Left renal cortex interstitium (tissue), 4 donors: ENCODE measurements at regions not wholly inside any gene's neighbourhood (a gene's known extent, or its start where the extent isn't known, plus 50 kb on each side); places are given as distances from the start of the nearest gene placed in this dataset.

Experiments
- DNase-seq, 4 donors: peaks; one replicate each; pipeline ENCODE4 v3.0.0-alpha.2; 2013; ENCODE audit warnings: low read depth in 4 of 4, low spot score in 2 of 4, missing footprints in 1 of 4

DNA sequence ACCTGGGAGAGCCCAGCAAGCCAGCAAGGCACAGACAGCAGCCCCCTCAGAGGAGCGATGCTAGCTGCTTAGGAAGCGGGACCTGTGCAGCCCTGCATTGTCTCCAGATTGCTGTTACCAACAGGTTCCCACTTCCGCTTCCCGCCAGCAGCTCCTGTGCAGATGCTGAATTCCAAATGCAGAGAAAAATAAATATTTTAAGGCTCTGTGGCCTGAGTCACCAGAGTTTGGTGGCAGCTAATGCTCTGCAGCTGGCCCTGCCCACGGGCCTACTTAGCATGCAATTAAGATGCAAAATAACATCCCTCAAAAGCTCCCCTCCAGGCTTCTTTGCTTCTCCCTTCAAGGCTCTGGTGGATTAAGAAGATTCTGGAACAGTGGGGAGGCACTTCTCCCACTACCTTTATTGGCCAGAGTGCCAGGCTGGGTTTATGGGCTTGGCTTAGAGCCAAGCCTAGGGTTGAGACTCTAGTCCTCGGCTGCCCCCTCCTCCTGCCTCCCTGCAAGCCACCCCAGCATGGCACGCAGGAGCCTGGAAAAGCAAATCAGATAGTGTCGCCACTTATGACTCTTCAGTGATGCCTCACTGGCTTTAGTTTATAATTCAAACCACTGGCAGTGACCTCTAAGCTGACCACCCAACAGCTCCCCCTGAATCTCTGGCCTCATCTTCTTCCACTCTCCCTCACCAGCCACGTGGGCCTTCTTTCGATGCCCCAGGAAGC lies 207.1 kb upstream of the ZC3H12A start:
- DNase-seq: no peak

DNA sequence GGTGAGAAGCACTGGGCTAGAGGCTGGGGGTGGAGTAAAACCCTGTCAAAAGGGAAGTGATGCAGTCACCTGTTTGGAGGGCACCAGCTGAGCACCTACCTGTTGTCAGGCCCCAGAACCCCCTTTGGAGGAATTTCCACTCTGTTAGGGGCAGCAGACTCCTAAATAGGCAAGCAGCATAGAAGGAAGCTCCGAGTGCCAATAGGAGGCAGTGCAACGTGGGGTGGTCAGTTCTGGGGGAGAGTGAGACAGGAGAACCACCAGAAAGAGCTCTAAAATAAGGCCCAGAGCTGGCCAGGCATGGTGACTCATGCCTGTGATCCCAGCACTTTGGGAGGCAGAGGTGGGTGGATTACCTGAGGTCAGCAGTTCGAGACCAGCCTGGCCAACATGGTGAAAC lies 203.7 kb upstream of the ZC3H12A start:
- DNase-seq: no peak

DNA sequence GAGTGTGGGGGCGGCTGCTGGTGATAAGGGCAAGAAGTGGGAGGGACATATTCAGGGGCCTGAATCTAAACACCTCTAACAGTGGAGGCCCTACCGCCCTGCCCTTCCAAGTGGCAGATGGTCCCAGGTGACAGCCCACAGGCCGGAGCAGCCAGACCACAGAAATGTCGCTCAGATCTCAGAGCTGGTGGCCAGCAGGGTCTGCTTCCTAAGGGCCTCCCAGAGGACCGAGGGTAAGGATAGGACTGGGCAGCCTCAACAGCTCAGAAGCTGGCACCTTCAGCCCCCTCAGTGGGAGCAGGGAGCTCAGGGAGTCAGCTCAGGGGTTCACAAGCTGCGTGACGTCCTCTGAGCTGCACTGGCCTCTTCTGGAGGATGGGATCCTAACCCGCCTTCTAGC lies 201.8 kb upstream of the ZC3H12A start:
- DNase-seq: no peak

DNA sequence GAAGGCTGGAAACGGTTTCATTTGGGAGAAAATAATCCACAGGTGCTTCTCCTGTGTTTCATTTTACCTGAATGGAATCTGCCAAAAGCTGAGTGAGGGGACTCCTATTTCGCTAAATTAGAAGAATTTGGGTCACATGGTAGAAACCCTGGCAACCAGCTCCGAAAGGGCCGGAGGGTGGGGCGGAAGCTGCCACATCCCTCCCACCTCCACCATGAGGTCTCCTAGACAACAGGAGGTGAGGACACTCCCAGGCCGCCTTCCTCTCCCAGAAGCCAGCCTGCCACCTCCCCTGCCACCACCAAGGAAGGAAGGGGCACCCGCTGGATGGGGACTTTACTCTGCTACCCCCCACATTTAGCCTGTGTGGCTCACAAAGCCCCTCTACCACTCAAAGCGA lies 199.9 kb upstream of the ZC3H12A start:
- no peak for DNase-seq

DNA sequence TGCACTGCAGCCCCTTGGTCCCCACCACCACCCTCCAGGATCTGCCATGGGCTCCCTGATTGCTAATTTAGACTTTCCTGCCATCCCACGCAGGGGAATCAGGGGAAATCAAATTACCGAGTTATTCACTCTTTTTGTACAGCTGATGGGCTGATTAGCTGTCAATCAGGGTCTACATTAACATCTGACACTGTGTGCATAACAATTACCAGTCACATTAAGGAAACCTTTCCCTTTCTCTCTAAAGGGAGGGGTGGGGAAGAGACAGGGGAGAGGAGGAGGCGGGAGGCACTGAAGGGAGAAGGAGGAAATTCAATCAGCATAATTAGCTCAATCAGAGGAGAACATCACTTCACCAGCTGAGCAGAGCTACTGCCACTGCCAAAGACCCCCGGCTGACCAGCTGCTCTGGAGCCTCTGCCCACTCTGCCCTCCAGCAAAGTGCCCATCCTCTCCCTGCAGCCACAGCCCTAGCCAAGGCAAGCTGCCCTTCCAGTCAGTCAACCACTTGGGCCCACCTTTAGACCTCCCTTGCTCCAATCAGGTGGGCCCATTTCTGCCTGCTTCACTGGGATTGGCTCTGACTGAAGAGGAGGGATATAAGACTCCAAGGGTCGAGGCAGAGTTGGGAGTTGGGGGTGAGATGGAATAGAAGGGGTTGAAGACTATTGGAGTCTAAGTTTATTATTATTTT lies 199.3 kb upstream of the ZC3H12A start:
- DNase-seq: no peak

DNA sequence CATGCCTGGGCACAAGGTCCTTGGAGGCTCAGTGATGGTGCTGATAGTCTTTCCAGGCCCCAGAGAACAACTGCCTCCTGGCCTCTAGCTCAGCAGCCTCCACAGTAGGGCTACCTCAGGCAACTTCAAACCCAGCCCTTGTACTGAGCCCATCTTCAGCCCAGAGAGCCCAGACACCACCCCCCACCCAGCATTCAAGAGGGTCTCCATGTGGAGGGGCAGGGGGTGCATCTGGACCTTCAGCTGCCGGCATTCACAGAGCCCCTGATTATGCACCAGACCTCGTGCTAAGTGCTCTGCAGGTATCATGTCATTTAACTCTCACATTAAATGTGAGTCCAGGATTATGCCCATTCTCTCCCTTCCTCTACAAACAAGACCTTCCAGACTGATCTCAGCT lies 197.0 kb upstream of the ZC3H12A start:
- DNase-seq: no peak

DNA sequence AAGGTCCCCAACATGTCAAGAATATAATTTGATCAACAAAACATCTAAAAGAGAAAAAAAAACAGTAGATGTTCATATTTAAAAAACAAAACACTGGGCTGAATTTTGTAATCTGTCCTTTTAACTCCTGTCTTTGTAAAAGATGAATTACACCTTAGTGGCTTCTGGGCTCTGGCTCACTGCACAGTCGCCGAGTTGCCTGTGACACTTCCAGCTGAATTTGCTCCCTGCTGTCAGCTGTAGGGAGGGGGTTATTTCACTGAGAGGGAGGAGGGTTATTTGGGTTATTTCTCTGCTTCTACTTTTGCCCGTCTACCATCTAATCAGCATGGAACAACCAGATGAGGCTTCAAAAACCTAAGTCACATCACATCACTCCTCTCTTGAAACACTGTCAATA lies 193.0 kb upstream of the ZC3H12A start:
- no peak for DNase-seq

DNA sequence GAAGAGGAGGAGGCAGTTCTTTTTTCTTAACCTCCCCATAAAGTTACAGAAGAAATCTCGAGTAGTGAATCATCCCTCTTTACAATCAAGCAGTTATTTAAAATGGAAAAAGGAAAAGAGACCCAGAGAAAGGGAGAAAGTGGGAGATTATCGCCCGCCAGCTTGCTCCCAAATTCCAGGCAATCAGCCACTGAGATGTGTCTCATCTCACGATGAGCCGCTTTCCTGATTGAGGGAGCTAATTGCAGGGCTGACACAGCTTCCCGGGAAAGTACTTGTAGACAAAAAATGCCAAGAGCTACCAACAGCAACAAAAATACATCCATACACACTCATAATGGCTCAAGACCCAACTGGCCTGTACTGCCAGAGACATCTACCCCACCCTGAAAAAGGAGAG lies 191.6 kb upstream of the ZC3H12A start:
- no peak for DNase-seq

DNA sequence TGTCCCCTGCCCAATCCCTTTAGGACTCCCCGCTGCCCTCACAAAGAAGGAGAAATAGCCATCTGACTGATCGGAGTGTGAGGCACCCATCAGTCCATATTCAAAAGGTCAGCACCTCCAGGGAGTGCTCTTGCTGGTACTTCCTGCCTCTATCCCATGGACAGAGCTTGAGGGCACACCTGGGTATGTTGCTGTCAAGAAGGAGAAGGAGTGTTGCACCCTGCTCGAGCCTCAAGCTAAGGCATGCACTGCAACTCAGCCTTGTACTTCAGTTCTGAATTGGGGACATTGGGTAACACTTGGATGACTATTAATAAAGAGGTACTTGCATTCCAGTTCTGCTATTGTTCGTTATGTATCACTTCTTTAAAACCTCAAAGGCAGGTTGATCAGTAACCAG lies 190.3 kb upstream of the ZC3H12A start:
- DNase-seq: no peak

DNA sequence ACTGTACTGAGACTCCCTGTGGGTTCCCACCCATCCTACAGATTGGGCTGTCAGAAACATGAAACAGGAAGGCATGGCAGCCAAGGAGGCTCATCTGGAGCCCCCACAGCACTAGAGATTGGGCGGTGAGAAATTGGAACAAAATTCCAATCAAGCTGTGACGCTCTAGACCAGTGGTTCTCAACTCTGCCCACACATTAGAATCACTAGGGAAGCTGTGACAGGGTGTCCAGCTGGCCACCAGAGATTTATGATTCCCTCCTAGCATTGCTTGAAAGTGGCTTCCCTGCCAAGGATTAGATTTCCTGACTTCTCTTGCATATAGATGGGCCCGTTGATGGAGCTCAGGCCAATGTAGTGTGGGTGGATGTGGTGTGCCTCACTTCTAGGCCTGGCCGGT lies 187.5 kb upstream of the ZC3H12A start:
- DNase-seq: no peak

DNA sequence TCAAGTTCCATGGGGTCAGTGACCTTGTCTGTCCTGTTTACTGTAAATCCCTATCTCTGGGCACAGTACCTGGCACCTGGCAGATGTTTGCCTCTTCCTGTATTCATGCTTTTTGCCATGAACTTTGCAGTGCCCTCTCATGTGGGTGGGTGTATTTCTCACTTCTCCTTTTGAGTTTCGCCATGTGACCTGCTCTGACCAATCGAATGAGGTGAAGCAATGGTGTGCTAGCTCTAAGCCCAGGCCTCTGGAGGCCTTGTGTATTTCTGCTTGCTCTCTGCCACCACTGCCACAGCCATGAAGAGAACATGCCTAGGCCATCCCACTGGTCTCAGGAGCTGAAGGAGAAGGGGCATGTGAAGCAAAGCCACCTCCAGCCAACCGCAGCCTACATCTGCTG lies 185.5 kb upstream of the ZC3H12A start:
- DNase-seq: no peak

DNA sequence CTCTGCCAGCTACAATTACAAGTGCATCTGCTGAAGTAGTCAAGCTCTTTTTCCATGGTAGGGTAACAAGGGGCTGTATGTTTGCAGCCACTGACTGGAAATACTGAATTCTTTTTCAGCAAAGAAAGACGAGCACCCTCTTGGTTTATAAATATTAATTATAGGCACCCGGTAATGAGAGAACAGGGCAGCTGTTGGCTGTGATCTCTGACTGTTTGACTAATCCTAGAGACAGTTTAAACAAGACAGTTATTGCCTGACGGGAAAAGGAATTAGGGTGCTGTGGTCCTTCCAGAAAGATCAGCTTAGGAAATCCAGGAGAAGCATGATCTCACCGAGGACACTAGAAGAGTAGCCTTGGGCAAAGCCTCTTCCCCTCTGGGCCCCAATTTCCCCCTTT lies 183.7 kb upstream of the ZC3H12A start:
- no peak for DNase-seq

DNA sequence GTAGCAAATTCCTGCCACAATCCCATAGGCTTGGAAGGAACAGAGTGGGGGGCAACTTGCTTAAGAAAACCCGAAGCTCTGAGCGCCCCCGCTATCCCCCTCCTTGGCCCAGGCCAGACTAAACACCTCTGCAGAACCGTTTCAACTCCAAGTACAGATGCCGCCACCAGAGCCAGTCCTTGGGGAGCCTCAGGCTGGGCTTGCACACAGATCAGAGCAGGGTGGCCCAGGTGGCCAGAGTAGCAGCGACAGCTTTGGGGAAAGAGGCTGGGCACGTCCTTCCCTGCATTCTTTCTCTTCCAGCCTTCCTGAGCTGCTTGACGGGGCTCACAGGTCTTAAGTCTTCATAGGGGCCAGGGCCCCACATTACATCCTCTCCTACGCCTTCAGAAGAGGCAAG lies 181.6 kb upstream of the ZC3H12A start:
- DNase-seq: no peak

DNA sequence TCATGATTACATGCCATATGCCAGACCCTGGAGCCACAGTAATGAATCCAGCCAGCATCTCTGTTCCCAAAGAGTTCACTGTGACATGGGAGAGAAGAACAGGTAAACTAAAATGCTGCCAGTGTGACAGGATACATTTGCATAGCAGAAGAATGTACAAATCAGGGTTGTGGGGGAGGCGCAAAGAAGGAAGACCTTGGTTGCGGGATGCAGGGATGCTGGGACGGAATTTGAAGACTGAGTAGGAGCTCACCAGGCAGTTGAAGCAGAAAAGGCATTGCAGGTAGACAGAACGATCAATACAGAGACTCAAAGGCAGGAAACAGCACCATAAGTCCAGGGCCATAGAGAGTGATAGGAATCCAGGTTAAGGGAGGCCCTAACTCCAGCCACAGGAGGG lies 180.3 kb upstream of the ZC3H12A start:
- no peak for DNase-seq

DNA sequence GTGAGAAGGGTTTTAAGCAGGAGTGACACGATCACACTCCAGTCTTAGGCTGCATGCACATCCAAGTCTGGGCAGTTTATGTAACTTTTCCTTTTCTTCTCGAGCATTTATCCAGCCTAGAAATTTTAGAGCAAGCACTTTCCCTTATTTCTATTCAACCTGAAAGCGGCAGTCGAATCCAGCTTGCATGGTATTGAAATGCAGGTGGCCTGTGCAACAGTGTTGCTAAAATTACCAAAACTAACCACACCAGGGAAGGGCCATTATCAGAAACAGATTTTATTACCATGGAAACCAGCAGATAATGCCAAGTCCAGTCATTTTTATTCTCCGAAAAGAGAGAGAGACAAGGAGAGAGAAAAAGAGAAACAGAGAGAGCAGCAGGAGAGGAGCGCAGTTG lies 179.9 kb upstream of the ZC3H12A start:
- no peak for DNase-seq

DNA sequence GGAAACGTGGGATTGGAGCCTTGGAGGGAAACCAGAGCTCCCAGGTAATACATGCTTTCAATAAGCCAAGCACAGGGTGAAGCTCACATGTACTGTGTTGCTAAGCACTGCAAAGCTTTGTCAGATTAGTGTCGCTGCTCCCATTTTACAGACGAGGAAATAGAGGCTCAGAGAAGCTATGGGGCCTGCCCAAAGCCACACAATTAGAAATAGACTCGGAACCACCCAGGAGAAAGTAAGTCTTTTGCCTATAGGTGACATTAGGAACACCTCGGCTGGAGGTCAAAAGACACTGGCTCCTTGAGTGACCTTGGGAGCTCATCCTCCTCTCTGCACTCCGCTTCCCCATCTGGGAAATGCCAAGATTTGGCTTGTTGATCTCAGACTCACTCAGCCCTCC lies 175.6 kb upstream of the ZC3H12A start:
- no peak for DNase-seq

DNA sequence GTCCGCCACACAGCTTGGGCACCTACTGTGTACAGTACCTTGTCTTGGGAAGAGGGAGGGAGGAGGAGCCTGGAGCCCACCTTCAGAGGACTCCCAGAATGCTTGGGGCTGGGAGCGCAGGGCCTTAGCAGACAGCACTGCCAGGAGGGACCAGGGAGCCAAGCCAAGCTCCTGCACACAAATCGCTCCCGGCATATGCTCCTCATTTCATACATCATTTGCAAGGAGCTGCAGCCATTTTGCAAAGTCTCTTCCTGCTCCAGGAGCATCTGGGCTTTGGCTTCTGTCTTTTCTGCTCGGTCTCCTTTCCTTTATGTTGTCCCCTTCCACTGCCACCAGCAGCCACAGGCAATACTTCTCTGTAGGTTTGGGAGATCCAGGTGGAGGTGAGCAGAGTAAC lies 175.2 kb upstream of the ZC3H12A start:
- DNase-seq: no peak

DNA sequence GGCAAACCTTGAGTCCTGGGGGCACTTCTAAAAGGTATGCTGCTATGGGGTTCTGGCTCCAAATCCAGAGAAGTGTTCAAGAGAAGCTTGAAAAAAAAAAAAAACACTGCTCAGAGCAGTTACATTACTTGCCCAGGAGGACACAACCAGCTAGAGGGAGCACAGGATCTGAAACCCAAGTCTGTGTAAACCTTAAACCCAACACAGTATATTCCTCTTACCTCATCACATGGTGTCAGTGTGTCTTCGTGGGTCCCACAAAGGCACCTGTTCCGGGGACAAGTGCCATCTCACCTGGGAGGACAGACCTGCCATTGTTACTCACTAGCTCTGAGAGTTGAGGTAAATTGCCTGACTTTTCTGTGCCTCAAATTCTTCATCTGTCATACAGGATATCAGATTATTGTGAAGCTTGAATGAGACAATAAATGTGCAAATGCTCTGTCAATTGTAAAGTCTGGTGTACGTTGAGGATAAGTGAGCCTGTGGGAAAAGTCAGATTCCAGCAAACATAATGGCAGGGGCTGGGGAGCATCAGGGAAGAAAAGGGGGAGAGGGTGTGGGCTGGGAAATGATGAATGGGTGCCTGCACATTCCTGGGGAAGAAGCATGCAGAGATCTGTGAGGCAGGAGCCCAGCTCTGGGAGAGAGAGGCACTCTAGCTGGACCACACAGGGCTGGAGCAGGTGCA lies 170.4 kb upstream of the ZC3H12A start:
- no peak for DNase-seq

DNA sequence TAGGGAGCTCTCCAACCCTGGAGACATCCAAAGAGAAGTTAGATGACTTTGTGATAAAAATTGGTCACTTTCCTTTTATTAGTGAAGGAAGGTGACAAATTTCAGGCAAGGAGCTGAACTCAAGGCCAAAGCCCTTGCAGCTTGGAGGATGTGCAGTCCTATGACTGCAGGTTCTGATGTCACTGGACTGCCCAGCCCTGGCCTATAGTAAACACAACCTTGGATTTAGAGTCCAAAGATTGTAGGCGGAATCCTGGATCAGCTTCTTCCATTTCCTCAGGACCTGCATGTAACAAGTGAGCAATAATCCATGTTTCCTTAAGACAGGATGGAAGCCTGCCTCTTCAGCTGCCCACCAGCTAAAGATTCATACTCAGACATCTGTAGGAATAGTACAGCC lies 169.3 kb upstream of the ZC3H12A start:
- no peak for DNase-seq

DNA sequence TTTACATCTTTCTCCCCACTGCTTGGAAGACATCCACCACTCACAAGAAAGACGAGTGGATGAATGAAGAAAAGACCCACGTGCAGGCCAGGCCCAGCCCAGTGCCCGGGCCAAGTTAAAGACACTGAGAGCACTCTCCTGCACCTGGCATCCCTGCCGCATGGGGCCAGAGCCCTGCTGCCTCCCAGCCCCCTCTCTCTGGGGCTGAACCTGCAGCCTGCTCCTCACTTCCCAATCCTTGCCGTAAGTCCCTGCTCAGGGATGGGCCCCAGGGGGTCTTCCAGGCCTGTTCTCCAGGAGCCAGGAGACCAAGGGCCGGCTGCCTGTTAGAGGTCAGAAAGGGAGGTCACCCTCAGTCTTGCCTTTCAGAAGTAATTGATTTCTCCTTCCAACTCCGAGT lies 168.5 kb upstream of the ZC3H12A start:
- no peak for DNase-seq

DNA sequence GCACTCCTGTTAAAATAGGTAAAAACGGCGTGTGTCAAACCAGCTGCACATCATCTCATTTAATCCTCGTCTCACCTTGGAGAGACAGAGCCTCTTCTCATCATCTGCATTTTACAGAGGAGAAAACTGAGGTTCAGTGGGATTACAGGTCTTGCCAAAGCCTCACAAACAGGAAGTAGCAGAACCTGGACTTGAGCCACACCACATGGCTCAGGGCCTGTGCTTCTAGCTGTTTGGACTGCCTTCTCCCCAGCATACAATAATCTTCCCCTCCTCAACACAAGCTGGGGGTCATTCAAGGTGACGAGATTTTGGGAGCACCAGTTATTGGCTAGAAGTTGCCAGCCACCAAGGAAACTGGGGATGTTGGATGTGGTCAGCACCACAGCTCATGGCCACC lies 167.9 kb upstream of the ZC3H12A start:
- DNase-seq: no peak

DNA sequence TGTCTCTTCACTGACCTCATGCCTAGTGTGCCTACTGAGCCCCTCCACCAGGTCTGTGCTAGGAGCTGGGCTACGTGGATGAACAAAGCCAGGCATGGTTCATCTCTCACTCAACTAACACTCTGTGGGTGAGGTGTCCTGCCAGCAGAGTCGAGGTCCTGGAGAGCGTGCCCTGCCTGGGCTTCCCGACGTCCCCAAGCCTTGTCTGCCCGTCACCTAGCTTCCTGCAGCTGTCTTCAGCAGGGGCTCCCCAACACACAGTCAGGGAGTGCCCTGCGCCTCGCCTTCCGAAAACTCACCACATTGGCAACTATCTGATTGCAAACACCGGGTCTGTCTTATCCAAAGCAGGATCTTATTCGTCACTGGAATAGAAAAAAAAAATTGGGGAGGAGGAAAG lies 167.5 kb upstream of the ZC3H12A start:
- no peak for DNase-seq
